ENCODE measurements at regions not wholly inside any gene's neighbourhood (a gene's known extent, or its start where the extent isn't known, plus 50 kb on each side); places are given as distances from the start of the nearest gene placed in this dataset.
A peak's percentile ranks its signal among the peaks of the same experiment; 100 is the strongest.

DNA sequence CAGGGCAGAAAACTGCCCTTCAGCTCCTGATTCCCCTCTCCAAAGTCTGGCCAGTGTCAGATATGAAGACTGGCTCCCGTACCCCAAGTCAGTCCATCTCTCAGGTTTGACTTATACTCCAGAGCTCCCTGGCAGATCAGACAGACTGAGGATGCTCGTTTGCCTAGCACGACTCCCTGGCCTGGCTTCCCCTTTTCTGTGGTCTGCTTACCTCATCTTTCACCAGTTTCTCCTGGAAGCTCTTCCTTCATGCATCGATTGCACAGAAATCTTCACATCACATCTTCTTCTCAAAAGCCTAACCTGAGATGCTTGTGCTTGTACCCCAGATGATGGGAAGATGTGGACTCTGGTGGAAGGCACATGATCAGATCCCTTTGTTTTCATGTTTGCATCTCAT is 387.9 kb upstream of the POU3F3 start:
- H3K27ac ChIP-seq: no peak overlapping the region
- no peaks in the 10 kb centered on the region for H3K9me3 ChIP-seq
- H3K4me3 ChIP-seq: no peak overlapping the region
- no peaks in the 10 kb centered on the region for H3K36me3 ChIP-seq
- H3K4me1 ChIP-seq: no peaks in the 10 kb centered on the region
- H3K27me3 ChIP-seq: no peaks in the 10 kb centered on the region
- peak in 1 of 2 donors; percentile 35 for ATAC-seq (ENCODE audit: low FRiP score in 2 of 2)
- 71 to 80% methylated on average over 4 of the region's 4 CpGs for WGBS, 2 donors
- no peak for DNase-seq
- no peak for TF ChIP-seq CTCF (IDR thresholded peaks at IDR 0.05)
- no peak for TF ChIP-seq EP300 (IDR thresholded peaks at IDR 0.05)
- TF ChIP-seq POLR2A (IDR thresholded peaks at IDR 0.05): no peak
- TF ChIP-seq POLR2AphosphoS5 (IDR thresholded peaks at IDR 0.05): no peak

DNA sequence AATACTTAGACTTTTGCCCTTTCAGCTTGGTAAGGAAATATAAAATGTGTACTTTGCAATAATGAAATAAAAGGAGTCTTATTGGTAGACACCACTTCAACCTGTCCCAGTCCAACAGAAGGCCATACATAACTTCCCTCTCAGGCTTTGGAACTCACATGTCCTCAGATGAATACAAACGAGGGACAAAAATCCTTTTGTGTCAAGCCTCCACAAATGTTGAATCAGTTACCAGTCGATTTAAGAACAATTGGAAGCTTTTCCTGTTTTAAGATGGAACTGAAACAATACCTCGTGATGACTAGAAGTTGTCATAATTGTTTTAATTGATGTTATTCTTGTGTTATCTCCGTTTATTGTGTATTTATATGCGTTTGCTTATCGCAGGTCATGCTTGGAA is 385.1 kb upstream of the POU3F3 start:
- H3K4me1 ChIP-seq: no peaks in the 10 kb centered on the region
- WGBS, 2 donors: 41 to 51% methylated on average over 6 of the region's 6 CpGs
- TF ChIP-seq CTCF (IDR thresholded peaks at IDR 0.05) (no peak), POLR2A (IDR thresholded peaks at IDR 0.05) (no peak), EP300 (IDR thresholded peaks at IDR 0.05) (no peak), POLR2AphosphoS5 (IDR thresholded peaks at IDR 0.05) (no peak)
- no peaks in the 10 kb centered on the region for H3K9me3 ChIP-seq
- H3K27ac ChIP-seq: no peak overlapping the region
- H3K36me3 ChIP-seq: no peaks in the 10 kb centered on the region
- ATAC-seq (ENCODE audit: low FRiP score in 2 of 2) (no peak), DNase-seq (no peak)
- H3K27me3 ChIP-seq: no peaks in the 10 kb centered on the region
- H3K4me3 ChIP-seq: no peak overlapping the region

DNA sequence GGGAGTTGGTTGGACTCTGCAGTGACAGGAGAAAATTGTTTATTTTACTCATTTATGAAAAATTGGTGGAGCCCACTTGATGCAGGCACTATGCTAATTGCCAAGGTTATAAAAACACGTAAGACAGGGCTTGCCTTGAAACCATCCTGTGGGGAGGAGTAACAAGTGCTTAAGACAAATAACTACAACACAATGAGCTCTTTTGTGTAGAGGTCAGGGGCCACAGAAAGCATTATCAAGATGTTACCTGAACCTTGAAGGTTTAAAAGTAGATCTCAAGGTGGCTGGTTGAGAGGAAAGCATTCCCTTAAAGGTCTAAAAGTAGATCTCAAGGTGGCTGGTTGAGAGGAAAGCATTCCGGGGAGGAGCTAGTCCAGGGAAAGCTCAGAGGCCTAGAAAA is 381.8 kb upstream of the POU3F3 start:
- Histone ChIP-seq H3K27me3 (no peaks in the 10 kb centered on the region), H3K9me3 (no peaks in the 10 kb centered on the region), H3K4me3 (no peak overlapping the region), H3K36me3 (no peaks in the 10 kb centered on the region), H3K4me1 (no peaks in the 10 kb centered on the region), H3K27ac (no peak overlapping the region)
- WGBS, 2 donors: 84 to 94% methylated on average over 2 of the region's 2 CpGs
- no peak for ATAC-seq (ENCODE audit: low FRiP score in 2 of 2)
- no peak for DNase-seq
- TF ChIP-seq EP300 (IDR thresholded peaks at IDR 0.05): no peak

- TF ChIP-seq EP300 (IDR thresholded peaks at IDR 0.05) (no peak), POLR2AphosphoS5 (IDR thresholded peaks at IDR 0.05) (no peak), CTCF (IDR thresholded peaks at IDR 0.05) (no peak), POLR2A (IDR thresholded peaks at IDR 0.05) (no peak)
- no peak for ATAC-seq (ENCODE audit: low FRiP score in 2 of 2)
- H3K4me1 ChIP-seq: no peaks in the 10 kb centered on the region
- 70 to 81% methylated on average over 2 of the region's 2 CpGs for WGBS, 2 donors
- no peaks in the 10 kb centered on the region for H3K36me3 ChIP-seq
- DNase-seq: no peak
- H3K9me3 ChIP-seq: no peaks in the 10 kb centered on the region
- H3K27ac ChIP-seq: no peak overlapping the region
- no peaks in the 10 kb centered on the region for H3K27me3 ChIP-seq
- no peak overlapping the region for H3K4me3 ChIP-seq
These were observed 380.4 kb upstream of the POU3F3 start for GRCh38 chr2:104473546-104473945.

GRCh38 chr2:104474716-104475115 is 379.2 kb upstream of the POU3F3 start:
- H3K36me3 ChIP-seq: no peaks in the 10 kb centered on the region
- ATAC-seq (ENCODE audit: low FRiP score in 2 of 2): no peak
- TF ChIP-seq POLR2A (IDR thresholded peaks at IDR 0.05): no peak
- no peak for TF ChIP-seq POLR2AphosphoS5 (IDR thresholded peaks at IDR 0.05)
- TF ChIP-seq CTCF (IDR thresholded peaks at IDR 0.05): no peak
- no peak for TF ChIP-seq EP300 (IDR thresholded peaks at IDR 0.05)

More at GRCh38 chr2:104474716-104475115, 379.2 kb upstream of the POU3F3 start:
- Histone ChIP-seq H3K27ac (no peak overlapping the region), H3K27me3 (no peaks in the 10 kb centered on the region), H3K4me3 (no peak overlapping the region), H3K9me3 (no peaks in the 10 kb centered on the region), H3K4me1 (no peaks in the 10 kb centered on the region)
- 81 to 87% methylated on average over 6 of the region's 6 CpGs for WGBS, 2 donors
- DNase-seq: no peak

Measured in upper lobe of left lung (tissue), 6 donors.